ENCODE measurements at regions not wholly inside any gene's neighbourhood (a gene's known extent, or its start where the extent isn't known, plus 50 kb on each side); places are given as distances from the start of the nearest gene placed in this dataset.
A peak's percentile ranks its signal among the peaks of the same experiment; 100 is the strongest.

DNA sequence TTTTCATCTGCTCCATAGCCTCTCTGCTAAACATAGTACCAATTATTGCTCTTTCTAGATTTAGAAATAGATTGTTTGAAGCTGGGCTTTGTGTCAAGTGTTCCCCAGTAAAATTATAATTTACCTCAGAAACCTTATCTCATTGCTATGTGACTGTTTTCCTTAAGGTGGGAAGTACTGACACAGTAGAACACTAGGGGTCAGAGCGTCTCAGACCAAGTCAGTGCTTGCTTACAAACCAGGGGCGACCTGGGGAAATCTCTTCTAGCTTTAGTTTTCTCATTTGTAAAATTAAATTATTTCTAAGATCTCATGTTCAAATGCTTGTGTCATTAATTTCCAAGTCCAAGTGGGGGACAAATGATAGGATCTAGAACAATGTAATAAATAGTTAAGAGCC lies 360.4 kb downstream of the RAPGEF2 start:
- intact Hi-C loops (cut with micrococcal nuclease; ENCODE audit: unreplicated experiment): no loop called here
- TF ChIP-seq, protein P1, sequence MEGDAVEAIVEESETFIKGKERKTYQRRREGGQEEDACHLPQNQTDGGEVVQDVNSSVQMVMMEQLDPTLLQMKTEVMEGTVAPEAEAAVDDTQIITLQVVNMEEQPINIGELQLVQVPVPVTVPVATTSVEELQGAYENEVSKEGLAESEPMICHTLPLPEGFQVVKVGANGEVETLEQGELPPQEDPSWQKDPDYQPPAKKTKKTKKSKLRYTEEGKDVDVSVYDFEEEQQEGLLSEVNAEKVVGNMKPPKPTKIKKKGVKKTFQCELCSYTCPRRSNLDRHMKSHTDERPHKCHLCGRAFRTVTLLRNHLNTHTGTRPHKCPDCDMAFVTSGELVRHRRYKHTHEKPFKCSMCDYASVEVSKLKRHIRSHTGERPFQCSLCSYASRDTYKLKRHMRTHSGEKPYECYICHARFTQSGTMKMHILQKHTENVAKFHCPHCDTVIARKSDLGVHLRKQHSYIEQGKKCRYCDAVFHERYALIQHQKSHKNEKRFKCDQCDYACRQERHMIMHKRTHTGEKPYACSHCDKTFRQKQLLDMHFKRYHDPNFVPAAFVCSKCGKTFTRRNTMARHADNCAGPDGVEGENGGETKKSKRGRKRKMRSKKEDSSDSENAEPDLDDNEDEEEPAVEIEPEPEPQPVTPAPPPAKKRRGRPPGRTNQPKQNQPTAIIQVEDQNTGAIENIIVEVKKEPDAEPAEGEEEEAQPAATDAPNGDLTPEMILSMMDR (conservative IDR thresholded peaks at IDR 0.05; ENCODE audit: low read depth, low read length): peak; percentile 24; the same call in 1 of the 2 replicates
- no peak for TF ChIP-seq EZH2 (IDR thresholded peaks at IDR 0.05; ENCODE audit: borderline replicate concordance, low read depth, low read length, poor library complexity, severe bottlenecking)
- H3K27ac ChIP-seq (ENCODE audit: low read depth, low read length, poor library complexity, severe bottlenecking): no peak overlapping the region
- no peaks in the 10 kb centered on the region for H3K27me3 ChIP-seq (replicated peaks; ENCODE audit: insufficient read depth, low read depth, low read length, poor library complexity)
- no peaks in the 10 kb centered on the region for H3K4me1 ChIP-seq (ENCODE audit: insufficient read depth, low read length, poor library complexity, severe bottlenecking)
- peaks cover 20% of the 10 kb centered on the region for H3K9me3 ChIP-seq (ENCODE audit: low read depth, low read length, poor library complexity, severe bottlenecking)
- no peak for DNase-seq (ENCODE audit: low spot score)
- CTCF ChIA-PET: no interaction called here
- BruUV-seq (replicated peaks): no TSS peak
- POLR2A ChIA-PET (ENCODE audit: low non-redundant PET): interaction anchor here (0.6 kb wide), 1 partner anchor 211 kb away, joined by 3 read pairs; no protein-coding TSS in a partner anchor
- H3K36me3 ChIP-seq (ENCODE audit: insufficient read depth, low read length, poor library complexity, severe bottlenecking): no peaks in the 10 kb centered on the region
- no peak overlapping the region for H3K4me3 ChIP-seq (ENCODE audit: low read depth, low read length, poor library complexity, severe bottlenecking)

DNA sequence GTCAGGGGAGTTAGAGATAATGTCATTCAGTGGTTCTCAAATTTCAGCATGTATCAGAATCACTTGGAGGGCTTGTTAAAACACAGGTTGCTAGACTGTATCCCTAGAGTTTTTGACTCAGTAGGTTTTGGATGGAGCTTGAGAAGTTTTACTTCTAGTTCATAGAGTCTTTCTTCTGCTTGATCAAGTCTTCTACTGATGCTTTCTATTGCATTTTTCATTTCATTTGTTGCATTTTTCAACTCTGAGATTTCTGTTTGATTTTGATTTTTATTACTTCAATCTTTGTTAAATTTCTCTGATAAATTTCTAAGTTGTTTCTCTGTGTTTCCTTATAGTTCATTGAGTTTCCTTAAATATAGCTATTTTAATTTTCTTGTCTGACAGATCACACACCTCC lies 361.4 kb downstream of the RAPGEF2 start:
- ChIA-PET CTCF (interaction anchor here (0.9 kb wide), 1 partner anchor 9 kb away, joined by 4 read pairs; no protein-coding TSS in a partner anchor), POLR2A (ENCODE audit: low non-redundant PET) (no interaction called here)
- intact Hi-C loops (cut with micrococcal nuclease; ENCODE audit: unreplicated experiment): no loop called here
- H3K4me3 ChIP-seq (ENCODE audit: low read depth, low read length, poor library complexity, severe bottlenecking): no peak overlapping the region
- no peak overlapping the region for H3K27ac ChIP-seq (ENCODE audit: low read depth, low read length, poor library complexity, severe bottlenecking)
- H3K27me3 ChIP-seq (replicated peaks; ENCODE audit: insufficient read depth, low read depth, low read length, poor library complexity): no peaks in the 10 kb centered on the region
- no peaks in the 10 kb centered on the region for H3K4me1 ChIP-seq (ENCODE audit: insufficient read depth, low read length, poor library complexity, severe bottlenecking)
- H3K36me3 ChIP-seq (ENCODE audit: insufficient read depth, low read length, poor library complexity, severe bottlenecking): no peaks in the 10 kb centered on the region
- peaks cover 20% of the 10 kb centered on the region for H3K9me3 ChIP-seq (ENCODE audit: low read depth, low read length, poor library complexity, severe bottlenecking)
- BruUV-seq (replicated peaks): no TSS peak
- no peak for DNase-seq (ENCODE audit: low spot score)
- TF ChIP-seq, protein P1 (conservative IDR thresholded peaks at IDR 0.05; ENCODE audit: low read depth, low read length): no peak
- TF ChIP-seq EZH2 (IDR thresholded peaks at IDR 0.05; ENCODE audit: borderline replicate concordance, low read depth, low read length, poor library complexity, severe bottlenecking): no peak

DNA sequence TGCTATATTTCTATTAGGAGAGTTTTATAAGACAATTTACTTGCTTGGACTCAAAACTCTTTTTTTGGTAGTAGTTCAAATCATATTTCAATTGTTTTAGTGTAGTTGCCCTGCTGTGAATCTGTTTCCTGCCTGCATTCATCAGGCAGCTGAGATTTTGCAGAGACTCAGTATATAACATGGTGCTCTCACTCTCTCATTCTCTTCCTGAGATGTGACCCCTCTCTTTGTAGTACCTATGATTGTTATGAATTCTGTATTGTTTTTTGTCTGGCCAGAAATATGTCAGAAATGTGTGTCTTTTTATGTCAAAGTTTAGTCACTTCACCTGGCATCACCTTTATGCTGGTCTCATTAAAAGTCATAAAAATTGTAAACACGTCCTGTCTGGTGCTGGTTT lies 374.0 kb downstream of the RAPGEF2 start:
- no TSS peak for BruUV-seq (replicated peaks)
- no peaks in the 10 kb centered on the region for H3K27me3 ChIP-seq (replicated peaks; ENCODE audit: insufficient read depth, low read depth, low read length, poor library complexity)
- POLR2A ChIA-PET (ENCODE audit: low non-redundant PET): no interaction called here
- H3K36me3 ChIP-seq (ENCODE audit: insufficient read depth, low read length, poor library complexity, severe bottlenecking): no peaks in the 10 kb centered on the region
- H3K4me3 ChIP-seq (ENCODE audit: low read depth, low read length, poor library complexity, severe bottlenecking): no peak overlapping the region
- no peak for DNase-seq (ENCODE audit: low spot score)
- no peak for TF ChIP-seq EZH2 (IDR thresholded peaks at IDR 0.05; ENCODE audit: borderline replicate concordance, low read depth, low read length, poor library complexity, severe bottlenecking)
- TF ChIP-seq, protein P1 (conservative IDR thresholded peaks at IDR 0.05; ENCODE audit: low read depth, low read length): no peak
- intact Hi-C loops (cut with micrococcal nuclease; ENCODE audit: unreplicated experiment): no loop called here
- no peaks in the 10 kb centered on the region for H3K9me3 ChIP-seq (ENCODE audit: low read depth, low read length, poor library complexity, severe bottlenecking)
- no peaks in the 10 kb centered on the region for H3K4me1 ChIP-seq (ENCODE audit: insufficient read depth, low read length, poor library complexity, severe bottlenecking)
- H3K27ac ChIP-seq (ENCODE audit: low read depth, low read length, poor library complexity, severe bottlenecking): no peak overlapping the region
- CTCF ChIA-PET: no interaction called here

Data from A673 (cell line).